Kidney (tissue), 13 donors: ENCODE measurements at regions not wholly inside any gene's neighbourhood (a gene's known extent, or its start where the extent isn't known, plus 50 kb on each side); places are given as distances from the start of the nearest gene placed in this dataset.

Experiments used
- DNase-seq, 5 donors: peaks; one replicate each; pipeline ENCODE4 v3.0.0-alpha.2; 2013 to 2020
- FAIRE-seq: peaks from 2 replicates; lab custom pipeline; 2012; peaks lifted over from hg19 to GRCh38; lab: Jason Lieb, UNC
- H3K27ac ChIP-seq, 2 donors: one replicate each; pipeline ENCODE4 v1.7.0; 2013; ENCODE audit warnings: low read depth in 2 of 2, low read length in 2 of 2, inconsistent platforms in 1 of 2
- H3K27me3 ChIP-seq: one replicate; pipeline ENCODE4 v1.7.1; 2013; ENCODE audit warnings: low read length, inconsistent platforms; ENCODE audit not compliant: control insufficient read depth, insufficient read depth
- H3K36me3 ChIP-seq, 3 donors: one replicate each; pipeline versions ENCODE4 v1.7.0 to v1.7.1; 2013; ENCODE audit warnings: low read length in 3 of 3, control low read depth in 1 of 3, inconsistent platforms in 1 of 3; ENCODE audit not compliant: insufficient read depth in 3 of 3, control insufficient read depth in 2 of 3
- H3K4me1 ChIP-seq, 3 donors: one replicate each; pipeline versions ENCODE4 v1.7.0 to v1.7.1; 2013; ENCODE audit warnings: low read length in 3 of 3, inconsistent platforms in 1 of 3, low read depth in 1 of 3; ENCODE audit not compliant: control insufficient read depth in 2 of 3, insufficient read depth in 2 of 3
- H3K4me3 ChIP-seq, 3 donors: one replicate each; pipeline versions ENCODE4 v1.7.0 to v1.8.1; 2013; ENCODE audit warnings: low read length in 3 of 3, control low read depth in 1 of 3, inconsistent platforms in 1 of 3
- H3K9ac ChIP-seq, 3 donors: one replicate each; pipeline versions ENCODE4 v1.7.0 to v1.7.1; 2013; ENCODE audit warnings: low read length in 3 of 3, control low read depth in 1 of 3, inconsistent platforms in 1 of 3
- H3K9me3 ChIP-seq, 3 donors: one replicate each; pipeline versions ENCODE4 v1.7.0 to v1.7.1; 2013; ENCODE audit warnings: low read length in 3 of 3, control low read depth in 1 of 3, inconsistent platforms in 1 of 3; ENCODE audit not compliant: control insufficient read depth in 2 of 3, insufficient read depth in 1 of 3
- intact Hi-C: fragments of 100-400 bp; cut with DNase I; formaldehyde crosslinking; loops from one replicate; pipeline ENCODE4 v1.11.1; 2022
- TF ChIP-seq, protein P1 (sequence below): IDR thresholded peaks from 3 replicates; pipeline ENCODE4 v1.5.1; 2012; ENCODE audit warnings: mild to moderate bottlenecking, moderate library complexity, borderline replicate concordance; ENCODE audit not compliant: insufficient read depth; ENCODE audit errors: extremely low read depth
- donor health status: control.
- donor health status: control.
- donor health status: control.
- donor health status: control.
- donor health status: control.
- donor health status: DM: yes; HTN: yes; CAD: no.
- donor health status: Normal renal cell carcinoma (clear cell type).

DNA sequence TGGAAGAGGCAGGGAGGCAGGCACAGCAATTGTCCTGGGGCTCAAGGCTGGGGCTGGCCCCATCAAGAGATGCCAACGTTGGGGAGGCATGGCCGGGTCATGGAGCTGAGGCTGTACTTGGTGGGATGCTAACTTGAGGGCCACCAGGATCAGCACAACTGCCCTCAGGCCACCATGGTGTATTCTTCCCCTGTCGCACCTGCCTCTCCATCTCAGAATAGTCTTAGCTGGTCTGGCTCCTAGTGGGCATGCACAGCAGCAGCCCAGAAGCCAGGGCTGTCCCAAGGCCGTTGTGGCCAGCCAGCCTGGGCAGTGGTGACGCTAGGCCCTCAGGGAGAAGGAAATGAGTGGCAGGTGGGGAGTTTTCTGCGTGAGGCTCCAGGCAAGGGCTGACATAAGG, 91.3 kb downstream of the DHCR7 start:
- no peak for DNase-seq

GRCh38 chr11:71356280-71356876, 91.8 kb downstream of the DHCR7 start:
- H3K27ac ChIP-seq, result no peak overlapping the region
- H3K9ac ChIP-seq, result no peak overlapping the region
- TF ChIP-seq, protein P1, sequence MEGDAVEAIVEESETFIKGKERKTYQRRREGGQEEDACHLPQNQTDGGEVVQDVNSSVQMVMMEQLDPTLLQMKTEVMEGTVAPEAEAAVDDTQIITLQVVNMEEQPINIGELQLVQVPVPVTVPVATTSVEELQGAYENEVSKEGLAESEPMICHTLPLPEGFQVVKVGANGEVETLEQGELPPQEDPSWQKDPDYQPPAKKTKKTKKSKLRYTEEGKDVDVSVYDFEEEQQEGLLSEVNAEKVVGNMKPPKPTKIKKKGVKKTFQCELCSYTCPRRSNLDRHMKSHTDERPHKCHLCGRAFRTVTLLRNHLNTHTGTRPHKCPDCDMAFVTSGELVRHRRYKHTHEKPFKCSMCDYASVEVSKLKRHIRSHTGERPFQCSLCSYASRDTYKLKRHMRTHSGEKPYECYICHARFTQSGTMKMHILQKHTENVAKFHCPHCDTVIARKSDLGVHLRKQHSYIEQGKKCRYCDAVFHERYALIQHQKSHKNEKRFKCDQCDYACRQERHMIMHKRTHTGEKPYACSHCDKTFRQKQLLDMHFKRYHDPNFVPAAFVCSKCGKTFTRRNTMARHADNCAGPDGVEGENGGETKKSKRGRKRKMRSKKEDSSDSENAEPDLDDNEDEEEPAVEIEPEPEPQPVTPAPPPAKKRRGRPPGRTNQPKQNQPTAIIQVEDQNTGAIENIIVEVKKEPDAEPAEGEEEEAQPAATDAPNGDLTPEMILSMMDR, result no peak
- H3K36me3 ChIP-seq, result no peaks in the 10 kb centered on the region
- H3K4me1 ChIP-seq, result no peaks in the 10 kb centered on the region
- H3K9me3 ChIP-seq, result no peaks in the 10 kb centered on the region
- intact Hi-C loops, result no loop called here
- no peak overlapping the region for H3K4me3 ChIP-seq
- no peaks in the 10 kb centered on the region for H3K27me3 ChIP-seq
- FAIRE-seq, result no peak
- DNase-seq, result no peak

More for the DNA sequence above, 91.3 kb downstream of the DHCR7 start:
- no peaks in the 10 kb centered on the region for H3K27me3 ChIP-seq
- H3K9ac ChIP-seq, result no peak overlapping the region
- H3K27ac ChIP-seq, result no peak overlapping the region
- intact Hi-C loops, result no loop called here
- no peaks in the 10 kb centered on the region for H3K9me3 ChIP-seq
- TF ChIP-seq, protein P1, result no peak
- H3K36me3 ChIP-seq, result no peaks in the 10 kb centered on the region
- no peak overlapping the region for H3K4me3 ChIP-seq
- no peak for FAIRE-seq
- no peaks in the 10 kb centered on the region for H3K4me1 ChIP-seq

GRCh38 chr11:71355281-71355680, 92.9 kb downstream of the DHCR7 start:
- Histone ChIP-seq H3K4me3 (no peak overlapping the region), H3K9ac (no peak overlapping the region), H3K27me3 (no peaks in the 10 kb centered on the region), H3K9me3 (no peaks in the 10 kb centered on the region), H3K27ac (no peak overlapping the region), H3K4me1 (no peaks in the 10 kb centered on the region), H3K36me3 (no peaks in the 10 kb centered on the region)
- FAIRE-seq (no peak), DNase-seq (no peak)
- intact Hi-C loops, result no loop called here
- TF ChIP-seq, protein P1, result no peak
